GM21576 (cell line): ENCODE measurements at regions not wholly inside any gene's neighbourhood (a gene's known extent, or its start where the extent isn't known, plus 50 kb on each side); places are given as distances from the start of the nearest gene placed in this dataset.

Source experiments
- ATAC-seq: cut with Tn5 transposase; IDR thresholded peaks from one replicate; pipeline ENCODE4 v1.9.1; 2021; ENCODE audit warnings: mild to moderate bottlenecking, moderate library complexity; ENCODE audit not compliant: unreplicated experiment

GRCh38 chr2:71826826-71827523 is 320.7 kb downstream of the CYP26B1 start:
- ATAC-seq = no peak

DNA sequence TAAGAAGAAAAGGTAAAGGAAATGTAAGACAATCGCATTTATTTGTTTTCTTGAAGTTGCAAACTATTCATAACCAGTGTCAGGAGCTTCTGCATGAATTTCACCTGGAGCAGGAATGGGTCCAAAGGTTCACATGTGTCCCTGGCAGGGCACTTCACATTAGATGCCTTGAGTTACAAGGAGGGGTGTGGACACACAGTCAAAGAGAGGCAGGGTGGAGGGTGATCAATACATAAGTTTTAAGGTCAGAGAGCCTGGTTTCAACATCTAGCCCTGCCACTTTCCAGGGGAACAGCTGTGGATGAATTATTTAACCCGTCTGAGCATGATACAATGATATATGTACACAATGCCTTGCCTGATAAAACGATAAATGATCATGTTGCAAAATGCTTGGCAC is 321.4 kb downstream of the CYP26B1 start:
- no peak for ATAC-seq

DNA sequence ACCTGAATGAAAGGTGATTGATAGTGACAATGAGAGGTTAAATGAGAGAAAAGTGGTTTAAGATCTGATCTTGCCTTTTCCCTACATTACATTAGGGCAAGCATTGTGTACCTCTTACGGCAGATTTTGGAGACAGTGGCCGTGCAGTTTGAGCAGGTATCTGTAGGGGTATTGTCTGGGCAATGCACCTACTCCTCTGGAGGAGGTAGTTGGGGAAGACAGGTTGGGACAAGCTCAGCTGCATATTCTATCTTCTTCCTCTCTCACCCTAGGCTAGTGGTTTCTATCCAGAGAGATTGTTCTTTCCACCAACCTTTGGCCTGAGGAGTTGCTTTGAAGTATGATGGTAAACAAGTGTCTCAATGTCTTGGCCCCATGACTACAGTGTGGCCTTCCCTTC is 323.2 kb downstream of the CYP26B1 start:
- no peak for ATAC-seq

DNA sequence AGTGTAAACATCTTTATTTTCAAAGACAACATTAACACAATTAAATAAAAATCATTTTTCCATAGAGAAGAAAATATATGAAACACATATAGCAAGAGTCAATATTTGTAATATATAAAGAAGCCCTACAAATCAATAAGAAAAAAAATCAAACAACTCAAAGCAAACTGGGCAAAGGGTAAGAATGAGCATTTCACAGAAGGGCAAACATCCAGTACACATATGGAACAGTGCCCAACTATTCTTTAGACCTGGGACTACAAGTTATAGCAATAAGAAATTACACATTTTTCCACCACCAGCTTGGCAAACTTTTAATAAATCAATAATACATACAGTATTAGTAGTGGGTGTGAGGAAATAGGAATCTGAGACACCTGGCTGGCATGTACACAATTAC is 324.1 kb downstream of the CYP26B1 start:
- ATAC-seq = no peak

DNA sequence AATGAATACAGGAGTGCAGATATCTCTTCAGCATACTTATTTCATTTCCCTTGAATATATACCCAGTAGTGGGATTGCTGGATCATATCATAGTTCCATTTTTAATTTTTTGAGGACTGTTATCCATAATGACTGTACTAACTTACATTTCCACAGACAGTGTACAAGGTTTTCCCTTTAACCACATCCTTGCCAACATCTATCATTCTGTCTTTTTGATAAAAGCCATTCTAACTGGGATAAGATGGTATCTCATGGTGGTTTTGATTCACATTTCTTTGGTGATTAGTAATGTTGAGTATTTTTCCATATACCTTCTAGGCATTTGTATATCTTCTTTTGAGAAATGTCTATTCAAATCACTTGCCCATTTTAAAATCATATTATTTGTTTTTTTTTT is 325.2 kb downstream of the CYP26B1 start:
- no peak for ATAC-seq

- ATAC-seq = no peak
These were observed 325.8 kb downstream of the CYP26B1 start for GRCh38 chr2:71821856-71822255.

DNA sequence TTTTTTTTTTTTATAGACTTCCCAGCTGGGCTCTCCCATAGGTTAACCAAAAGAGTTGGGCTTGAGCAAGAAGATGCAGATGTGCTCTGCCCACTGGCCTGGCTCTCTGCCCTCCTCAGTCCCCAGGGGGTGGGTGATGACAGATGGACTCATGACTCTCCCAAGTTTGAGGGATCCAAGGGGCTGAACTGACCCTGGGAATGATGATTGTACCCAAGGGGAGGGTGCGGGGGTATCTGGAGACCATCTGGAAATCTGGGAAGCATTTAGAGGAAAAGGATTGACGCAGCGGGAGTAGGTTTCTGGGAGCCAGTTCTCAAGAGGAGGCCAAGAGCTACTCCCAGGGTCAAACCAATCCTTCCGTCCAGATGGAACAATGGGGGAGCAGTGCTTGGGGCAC is 330.8 kb downstream of the CYP26B1 start:
- ATAC-seq = no peak

DNA sequence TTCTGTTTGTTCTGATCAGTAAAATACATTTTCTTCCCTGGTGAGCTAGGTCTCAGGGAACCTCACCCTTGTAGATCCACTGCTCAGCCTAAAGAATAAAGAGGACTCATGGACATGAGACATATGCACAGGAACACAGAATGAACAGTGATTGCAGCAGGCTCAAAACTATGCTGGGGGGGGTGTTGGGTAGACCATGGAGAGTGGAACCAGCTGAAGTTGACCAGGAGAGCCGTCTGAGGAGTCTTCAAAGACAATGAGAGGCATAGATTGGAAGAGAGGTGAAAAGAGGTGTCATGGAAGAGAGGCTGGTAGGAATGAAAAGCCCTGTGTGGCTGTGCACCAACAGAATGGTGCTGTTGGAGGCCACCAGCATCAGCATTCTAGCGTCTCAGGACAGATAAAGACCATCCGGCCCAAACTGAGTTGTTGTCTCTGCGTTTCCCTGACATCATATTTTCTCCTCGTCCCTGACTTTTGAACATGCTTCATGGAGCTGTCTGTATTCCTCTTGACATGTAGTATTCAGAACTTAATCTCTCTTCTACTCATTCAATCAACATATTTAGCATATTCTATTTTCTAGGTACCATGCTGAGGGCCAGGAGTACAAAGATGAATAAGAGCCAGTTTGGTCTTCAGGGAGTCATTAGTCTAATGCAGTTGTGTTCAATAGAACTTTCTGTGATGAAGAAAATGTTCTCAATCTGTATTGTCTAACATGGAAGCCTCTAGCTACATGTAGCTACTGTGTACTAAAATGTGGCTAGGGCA is 331.8 kb downstream of the CYP26B1 start:
- no peak for ATAC-seq

DNA sequence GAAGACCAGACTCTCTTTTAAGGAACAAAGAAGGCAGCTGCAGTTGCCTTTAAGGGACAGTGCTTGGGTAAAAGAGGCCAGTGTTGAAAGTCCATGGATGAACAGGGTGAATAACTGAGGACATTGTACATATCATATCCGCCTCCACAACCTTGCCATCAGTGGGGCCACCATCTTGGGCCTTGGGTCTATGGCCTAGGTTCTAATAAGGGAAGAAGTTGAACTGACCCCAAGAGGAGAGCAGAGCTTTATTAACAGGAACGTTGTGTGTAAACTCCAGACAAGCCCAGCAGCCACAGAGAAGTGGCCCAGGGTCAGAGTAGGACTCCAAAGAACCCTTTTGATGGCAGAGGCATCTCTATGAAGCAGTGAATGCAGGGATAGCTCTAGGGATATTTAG is 332.8 kb downstream of the CYP26B1 start:
- ATAC-seq = no peak

DNA sequence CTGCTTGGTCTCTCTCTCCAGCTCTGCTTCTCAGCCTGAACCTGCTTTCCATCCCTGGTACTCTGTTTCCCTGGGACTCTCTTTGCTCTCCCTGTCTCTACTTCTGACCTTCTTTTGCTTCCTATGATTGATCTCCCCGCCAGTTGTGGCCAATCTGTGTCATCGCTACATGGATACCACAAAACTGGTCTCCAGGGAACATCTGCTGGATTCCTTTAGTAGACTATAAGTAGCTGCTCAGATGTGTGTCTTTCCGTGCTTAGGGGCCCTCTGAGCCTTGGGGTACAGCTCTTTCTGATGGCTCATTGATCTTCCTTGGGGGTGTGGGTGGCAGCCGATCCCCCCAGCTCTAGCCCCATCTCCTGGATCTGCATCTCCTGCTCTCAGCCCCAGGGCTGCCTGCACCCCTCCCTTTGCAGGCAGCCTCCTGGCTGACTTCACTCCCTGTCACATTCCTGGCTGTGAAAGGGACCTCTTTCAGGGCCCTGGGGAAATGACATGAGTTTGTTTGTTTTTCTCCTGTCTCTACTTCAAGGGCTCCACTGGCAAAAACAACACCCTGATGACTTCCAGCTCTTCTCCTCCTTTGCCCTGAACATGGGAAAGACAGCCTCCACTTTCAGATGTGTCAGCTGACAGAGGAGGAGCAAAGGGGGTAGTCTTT is 333.7 kb downstream of the CYP26B1 start:
- no peak for ATAC-seq

- ATAC-seq = no peak
These were observed 334.3 kb downstream of the CYP26B1 start for GRCh38 chr2:71813315-71813714.

DNA sequence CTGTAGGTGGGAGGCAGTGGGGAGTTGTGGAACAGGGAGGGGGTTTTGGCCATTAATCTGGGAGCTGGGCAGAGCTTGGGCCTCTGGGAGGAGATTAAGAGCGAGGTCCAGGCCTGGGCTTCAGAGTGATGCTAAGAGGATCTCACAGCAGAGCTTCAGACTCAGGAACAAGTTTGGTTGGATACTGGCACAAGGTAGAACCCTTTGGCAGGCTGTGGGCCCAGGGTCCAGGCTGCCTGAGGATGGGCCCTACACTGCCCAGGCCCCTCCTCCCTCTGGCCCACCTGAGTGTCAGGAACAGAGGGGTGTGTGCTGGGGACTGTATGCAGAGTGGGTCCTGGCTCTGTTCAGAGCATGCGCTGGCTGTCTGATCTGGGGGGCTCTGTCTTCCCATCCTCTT is 334.9 kb downstream of the CYP26B1 start:
- ATAC-seq = no peak

- no peak for ATAC-seq
These were observed 335.9 kb downstream of the CYP26B1 start for GRCh38 chr2:71811726-71812125.

- no peak for ATAC-seq
These were observed 336.5 kb downstream of the CYP26B1 start for GRCh38 chr2:71811157-71811556.

- ATAC-seq = no peak
These were observed 339.8 kb downstream of the CYP26B1 start for GRCh38 chr2:71807581-71808451.

DNA sequence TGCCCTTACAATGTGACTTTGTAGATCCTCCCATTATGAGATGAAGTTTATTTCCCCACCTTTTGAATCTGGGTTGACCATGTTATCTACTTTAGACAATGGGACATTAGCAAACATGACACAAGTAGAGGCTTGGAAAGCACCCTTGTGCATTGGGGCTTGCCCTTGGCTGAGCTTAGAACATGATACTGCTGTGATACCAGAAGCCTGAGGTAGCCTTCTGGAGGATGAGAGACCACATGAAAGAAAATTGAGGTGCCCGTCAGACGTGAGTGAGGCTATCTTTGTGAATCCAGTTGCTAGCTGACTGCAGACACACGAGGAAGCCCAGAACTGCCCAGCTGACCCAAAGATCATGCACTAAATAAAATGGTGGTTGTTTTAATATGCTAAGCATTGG is 341.2 kb downstream of the CYP26B1 start:
- ATAC-seq = no peak

DNA sequence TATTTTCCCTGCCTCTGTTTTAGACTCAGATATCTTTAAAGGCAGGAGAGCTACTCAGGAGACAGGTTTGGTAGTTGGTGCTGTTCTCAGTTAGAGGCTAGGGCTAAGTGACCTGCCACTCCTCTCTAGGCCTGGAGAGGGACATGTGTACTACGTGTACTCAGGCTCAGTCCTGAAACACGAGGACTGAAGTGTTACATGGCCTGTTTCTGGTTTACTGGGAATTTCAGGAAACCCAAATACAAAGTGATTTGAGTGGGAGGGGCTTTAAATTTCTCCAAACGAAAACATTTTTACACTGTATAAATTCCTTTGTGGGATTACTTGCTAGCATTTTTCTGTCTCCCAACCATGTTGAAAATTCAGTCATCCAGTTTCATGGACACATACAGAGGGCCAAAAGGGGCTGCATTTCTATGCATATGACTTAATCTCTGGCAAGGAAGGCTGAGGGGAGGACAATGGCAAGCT is 343.3 kb downstream of the CYP26B1 start:
- ATAC-seq = no peak

- no peak for ATAC-seq
These were observed 344.3 kb downstream of the CYP26B1 start for GRCh38 chr2:71803398-71803797.

- ATAC-seq = no peak
These were observed 345.1 kb downstream of the CYP26B1 start for GRCh38 chr2:71802556-71802955.

- no peak for ATAC-seq
These were observed 345.7 kb downstream of the CYP26B1 start for GRCh38 chr2:71801969-71802368.

DNA sequence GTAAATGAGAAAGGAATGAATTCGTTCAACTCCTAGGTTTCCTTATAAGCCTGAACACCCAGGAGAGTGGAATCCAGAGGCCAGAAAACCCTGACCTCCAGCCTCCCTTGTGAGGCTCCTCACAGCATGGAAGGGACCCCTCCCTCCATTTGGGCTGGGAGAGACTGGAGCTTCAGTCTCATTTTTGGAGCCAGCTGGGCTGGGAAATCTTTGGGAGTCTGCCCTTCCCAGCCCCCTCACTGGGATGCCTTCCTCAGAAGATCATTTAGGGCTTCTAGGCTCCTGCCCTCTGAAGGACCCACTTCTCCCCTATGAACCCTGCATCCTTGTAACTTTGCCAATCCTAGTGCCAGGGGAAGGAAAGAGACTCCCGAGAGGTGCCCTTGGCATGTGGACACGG is 346.1 kb downstream of the CYP26B1 start:
- ATAC-seq = no peak
